ENCODE measurements at regions not wholly inside any gene's neighbourhood (a gene's known extent, or its start where the extent isn't known, plus 50 kb on each side); places are given as distances from the start of the nearest gene placed in this dataset.
"Not testable (repeated sequence)": the region's sequence is repeated elsewhere in the genome, so short reads cannot be mapped to it uniquely, and the experiment has no call there.

DNA sequence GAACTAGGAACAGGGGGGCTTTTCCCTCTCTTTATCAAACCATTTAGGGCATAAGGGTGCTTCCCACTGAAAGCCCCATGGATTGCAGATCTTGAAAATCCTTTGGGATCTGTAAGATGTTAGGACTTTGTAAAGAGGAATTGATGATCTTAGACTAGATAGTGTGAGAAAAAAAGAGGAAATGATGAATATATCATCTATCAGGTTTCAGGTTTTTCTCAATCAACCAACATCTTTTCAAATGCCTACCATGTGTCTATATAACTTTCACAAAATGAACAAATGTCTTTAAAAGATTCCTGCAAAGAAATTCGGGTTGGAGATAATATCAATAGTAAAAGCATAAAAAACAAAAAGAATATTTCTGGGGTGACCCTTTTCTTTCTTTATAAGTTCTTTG, 50.1 kb downstream of the KCNC4 start:
- DNase-seq, result no peak

DNA sequence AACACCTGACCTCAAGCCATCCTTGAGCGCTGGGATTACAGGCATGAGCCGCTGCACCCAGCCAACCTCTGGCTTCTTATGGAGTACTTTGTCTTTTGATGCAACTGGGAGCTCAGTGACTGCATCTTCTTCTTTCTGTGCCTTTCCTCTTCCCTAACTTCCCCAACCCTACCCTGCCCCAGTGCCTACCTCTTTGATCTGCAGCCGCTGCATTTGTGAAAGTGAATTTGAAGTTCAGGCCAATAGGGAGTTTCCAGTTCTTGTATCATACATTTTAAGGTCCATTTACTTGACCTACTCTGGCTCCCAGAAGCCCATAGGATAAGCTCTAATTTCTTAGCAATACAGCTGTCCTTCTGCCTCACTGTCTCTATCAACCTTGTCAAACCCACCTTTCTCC, 52.2 kb downstream of the KCNC4 start:
- no peak for DNase-seq

DNA sequence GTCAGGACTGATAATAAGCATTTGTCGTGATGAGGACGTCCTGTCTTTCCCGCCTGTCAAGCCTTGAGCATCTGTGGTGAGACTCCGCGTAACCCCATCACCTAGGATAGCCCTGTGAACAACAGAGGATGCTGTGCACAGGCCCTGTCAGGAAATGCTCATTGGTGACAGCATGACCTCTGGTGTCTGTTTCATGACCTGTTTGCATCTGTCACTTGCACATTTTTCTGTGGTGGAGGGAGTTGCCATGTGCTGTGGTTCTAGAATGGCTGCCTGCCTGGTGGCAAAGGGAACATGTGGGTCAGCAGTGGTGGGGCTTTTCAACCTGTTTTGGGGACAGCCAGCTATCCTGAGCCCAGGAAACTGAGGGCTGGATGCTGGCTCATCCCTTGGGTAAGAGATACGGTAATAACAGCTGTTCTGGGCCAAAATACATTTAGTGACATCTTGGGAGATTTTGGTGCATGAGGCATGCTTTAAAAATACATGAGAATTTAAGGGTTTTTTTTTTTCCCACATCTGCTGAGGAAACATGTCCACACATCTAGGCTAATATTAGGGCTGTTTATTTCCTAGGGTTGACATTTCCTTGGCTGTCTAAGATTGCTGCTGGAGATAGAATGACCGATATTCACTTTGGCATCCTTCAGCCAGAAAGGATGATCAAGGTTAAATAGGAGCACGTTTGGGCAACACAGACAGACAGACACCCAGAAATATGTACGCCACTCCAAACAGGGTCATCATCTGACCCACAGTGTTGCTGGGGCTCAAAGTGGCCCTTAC, 52.9 kb downstream of the KCNC4 start:
- no peak for DNase-seq

DNA sequence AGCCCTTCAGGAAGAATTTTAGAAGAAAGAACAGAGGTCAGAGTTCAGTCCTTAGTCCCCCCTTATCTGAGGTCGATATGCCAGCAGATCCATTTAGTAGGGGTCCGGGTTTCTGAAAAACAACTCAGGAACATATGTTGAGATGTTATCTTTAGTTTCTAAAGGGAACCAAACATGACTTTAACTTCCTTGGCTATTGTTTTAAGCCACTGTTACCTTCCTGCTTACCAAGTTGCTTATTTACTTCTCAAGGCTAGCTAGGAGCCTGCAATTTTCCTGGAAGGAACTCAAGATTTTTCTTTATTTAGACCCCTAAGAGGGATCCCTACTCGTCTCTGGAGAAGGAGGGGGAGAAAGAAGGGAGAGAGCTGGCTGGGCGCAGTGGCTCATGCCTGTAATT, 54.3 kb downstream of the KCNC4 start:
- DNase-seq, result no peak

DNA sequence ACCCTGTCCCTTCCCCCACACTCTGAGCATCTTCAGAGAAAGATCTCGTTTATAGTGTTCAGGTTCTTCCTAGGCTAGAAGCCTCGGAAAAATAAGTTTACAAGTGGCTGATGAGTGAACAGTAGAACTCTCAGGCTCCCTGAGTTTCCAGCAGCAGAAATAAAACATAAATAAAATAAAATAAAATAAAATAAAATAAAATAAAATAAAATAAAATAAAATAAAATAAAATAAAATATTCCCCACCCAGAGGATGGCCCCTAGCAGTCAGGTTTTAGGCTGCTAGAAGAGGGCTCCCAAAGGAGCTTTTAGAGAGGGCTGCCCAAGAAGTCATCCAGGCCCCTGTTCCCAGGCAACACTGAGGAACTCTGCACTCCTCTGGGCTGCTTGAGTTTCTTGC, 55.1 kb downstream of the KCNC4 start:
- DNase-seq, result no peak

DNA sequence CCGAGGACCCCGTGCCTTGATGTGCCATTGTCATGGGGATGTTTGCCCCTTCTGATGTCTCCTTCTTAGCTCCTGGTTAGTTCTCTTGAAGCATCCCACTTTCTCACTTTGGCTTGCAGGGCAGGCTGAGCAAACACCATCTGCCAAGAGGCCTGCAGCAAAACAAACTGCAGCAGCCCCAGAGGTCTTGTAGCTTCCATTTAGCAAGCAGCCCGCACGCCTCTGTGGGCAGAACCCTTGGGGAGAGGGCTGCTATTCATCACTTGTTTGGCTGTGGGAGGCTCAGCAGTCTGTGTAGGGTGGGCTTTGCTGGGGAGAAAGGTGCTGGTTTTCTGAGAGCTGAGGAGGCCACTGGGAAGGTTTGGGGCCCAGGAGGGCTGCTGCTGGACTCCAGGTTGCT, 56.7 kb downstream of the KCNC4 start:
- DNase-seq, result no peak

DNA sequence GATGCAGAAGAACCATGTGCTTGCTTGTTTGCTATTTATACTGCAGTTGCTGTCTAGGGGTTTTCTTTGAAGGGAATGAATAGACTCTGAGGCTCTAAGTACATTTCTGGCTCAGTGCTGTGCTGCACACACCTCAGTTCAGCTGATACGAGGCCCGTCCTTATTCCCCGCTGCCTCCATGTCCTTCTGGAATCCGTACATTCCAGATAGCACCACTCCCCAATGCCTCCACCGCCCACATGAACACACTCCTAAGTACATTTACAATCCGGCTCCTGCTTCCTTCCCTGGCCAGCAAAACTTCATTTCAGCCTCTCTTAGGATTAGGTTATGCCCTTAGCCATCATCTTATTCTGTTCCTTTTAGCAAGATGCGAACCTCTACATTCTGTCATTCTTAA, 57.1 kb downstream of the KCNC4 start:
- DNase-seq, result no peak

DNA sequence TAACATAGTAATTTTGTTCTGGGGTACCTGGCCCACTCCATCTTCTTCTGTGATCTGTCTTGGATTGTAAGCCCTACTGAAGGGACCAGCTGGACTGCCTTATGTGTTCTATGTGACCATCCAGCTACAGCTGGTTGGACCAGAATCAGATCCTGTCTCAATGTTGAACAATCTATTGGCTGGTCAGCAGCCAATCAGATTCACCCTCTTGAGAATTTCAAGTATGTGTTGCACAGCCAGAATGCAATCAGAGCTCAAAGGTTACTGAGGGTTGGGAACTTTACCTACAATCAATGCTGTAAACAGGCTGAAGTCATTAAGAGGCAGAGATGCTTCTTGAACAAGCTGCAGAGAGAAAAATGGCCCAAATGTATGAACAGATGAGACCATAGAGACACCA, 61.9 kb downstream of the KCNC4 start:
- no peak for DNase-seq

DNA sequence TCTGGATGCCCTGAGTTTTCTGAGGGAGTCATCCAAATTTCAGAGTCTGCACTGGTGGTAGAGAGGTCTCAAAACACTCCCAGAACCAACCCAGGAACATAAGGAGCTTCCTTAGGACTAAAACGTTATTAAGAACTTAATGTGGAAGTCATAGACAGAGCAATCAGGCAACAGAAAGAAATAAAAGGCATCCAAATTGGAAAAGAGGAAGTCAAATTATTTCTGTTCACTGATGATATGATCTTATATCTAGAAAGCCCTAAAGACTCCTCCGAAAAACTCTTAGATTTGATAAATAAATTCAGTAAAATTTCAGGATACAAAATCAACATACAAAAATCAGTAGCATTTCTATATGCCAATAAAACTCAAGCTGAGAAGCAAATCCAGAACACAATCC, 63.7 kb downstream of the KCNC4 start:
- DNase-seq, result not testable (repeated sequence)

DNA sequence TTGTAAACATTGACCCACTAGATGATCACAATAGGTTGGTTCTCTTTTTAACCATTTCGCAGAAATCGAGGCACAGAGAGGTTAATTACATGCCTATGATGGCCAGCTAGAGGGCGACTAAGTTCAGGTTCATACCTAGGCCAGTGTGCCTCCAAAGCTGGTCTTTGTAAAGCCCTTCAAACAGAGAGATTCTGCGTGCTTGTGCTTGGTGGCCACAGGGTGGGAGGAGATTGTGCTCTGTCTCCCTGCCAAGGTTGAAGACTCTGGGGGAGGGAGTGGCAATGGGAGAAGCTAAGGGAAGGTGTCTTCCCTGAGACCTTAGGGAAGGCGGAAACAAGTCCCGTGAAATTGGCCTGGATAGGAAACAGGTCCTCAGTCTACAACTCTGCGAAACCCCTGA, 59.1 kb upstream of the RBM15 start:
- DNase-seq, result no peak

DNA sequence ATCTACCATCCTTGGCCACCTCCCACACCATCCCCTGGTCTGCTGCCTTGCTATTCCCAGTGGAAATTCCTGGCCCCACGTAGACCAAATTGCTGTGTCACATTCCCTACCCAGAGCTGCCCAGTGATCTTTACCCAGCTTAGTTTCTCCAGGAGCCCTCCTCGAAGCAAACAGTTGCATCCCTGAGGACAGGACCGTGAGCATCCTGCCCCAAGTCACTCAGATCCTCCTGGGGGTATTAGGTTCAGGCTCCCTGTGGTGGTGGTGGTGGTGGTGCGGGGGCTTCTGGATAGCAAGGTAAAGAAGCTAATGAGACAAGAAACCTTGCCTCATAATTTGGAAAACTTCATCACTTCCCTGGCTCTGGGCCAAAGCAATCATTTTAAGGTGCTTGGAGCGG, 58.4 kb upstream of the RBM15 start:
- DNase-seq, result no peak

DNA sequence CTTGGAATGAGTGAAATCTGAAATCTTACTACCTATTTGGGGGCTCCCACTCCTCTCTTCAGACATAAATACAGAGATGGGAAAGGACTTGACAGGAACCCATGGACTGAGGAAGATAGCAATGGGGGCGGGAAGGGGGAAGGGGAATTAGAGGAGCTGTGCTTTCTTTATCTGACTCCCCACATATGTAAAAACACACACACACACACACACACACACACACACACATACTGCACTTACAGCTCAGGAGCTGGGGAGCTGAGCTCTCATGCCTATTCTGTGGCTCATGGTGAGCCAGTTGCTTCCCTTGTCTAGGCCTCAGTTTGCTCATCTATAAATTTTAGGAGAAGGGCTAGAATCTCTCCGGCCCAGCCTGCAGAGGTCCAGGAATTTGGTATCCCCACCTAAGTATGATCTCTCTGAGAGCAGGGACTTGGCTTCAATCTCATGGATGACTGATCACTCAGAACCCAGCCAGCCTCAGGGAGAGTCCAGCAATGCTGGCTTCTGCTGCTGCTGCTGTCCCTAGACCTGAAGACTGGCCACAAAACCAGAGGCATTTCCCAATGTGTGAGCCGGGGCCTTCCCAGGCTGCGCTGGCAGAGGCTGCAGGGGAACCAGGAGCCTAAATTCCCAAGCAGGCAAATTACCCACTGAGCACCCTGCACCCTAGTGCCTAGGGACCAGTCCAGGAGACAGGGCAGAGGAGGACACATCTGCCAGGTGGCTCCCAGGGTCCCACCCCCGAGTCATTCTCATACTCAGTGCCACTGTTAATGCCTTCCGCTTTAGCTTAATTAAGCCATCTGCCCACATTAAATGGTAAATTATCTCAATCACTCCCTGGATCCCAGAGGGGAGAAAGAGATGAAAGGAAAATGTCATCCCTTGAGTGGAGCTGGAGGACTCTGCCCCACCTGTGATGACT, 57.5 kb upstream of the RBM15 start:
- no peak for DNase-seq

DNA sequence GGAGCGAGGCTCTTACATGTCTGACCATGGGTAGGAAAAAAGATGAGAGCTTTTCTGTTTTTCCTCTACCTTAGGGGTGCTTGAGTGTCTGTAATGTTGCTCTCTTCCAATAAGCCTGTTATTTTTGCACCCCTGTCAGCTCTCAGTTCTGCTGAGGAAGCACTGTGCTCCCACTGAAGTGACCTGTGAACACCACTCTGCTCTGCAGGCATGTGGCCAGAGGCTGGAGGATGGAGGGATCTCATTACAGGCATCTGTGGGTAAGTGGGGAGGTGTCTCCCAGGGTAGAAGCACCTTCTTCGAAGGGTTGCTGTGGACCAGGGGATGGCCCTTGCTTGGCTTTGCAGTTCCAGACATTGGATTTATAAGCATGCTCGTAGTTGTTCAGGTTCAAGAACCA, 56.8 kb upstream of the RBM15 start:
- no peak for DNase-seq

DNA sequence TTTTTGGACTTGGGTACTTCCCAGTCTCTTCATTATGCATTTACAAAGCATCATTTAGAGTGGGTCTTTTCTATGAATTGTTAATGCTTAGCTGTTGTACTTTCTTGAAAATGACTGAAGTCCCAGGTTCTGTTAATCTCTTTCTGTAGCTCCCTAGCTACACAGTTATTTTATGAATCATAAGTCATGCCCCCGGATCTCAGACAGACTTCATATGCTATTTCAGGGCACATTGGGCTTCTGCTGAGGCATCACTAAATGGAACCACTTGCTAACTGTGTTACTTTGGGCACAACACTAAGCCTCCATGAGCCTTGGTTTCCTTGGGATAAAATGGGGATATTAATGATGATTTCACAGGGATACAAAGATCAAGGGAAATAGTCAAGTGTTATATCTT, 55.5 kb upstream of the RBM15 start:
- DNase-seq, result peak in 3 of 4 experiments; percentile 15 to 43 (median 36)

DNA sequence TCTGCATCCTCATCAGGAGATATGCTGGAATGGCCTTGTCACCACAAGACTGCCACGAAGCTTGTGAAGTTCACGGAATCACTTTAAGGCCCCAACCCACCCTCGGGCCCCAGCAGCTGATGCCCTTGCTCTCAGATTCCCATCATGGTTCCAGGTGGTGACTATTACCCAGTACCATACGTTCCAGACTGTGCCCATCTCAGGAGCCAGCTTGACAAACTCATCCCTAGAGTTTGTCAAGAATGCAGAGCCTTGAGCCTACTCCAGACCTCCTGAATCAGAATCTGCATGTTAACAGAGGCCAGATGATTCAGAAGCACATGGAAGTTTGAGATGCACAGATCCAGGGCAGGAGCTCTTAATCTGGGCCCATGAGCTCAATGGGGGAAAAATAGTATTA, 53.9 kb upstream of the RBM15 start:
- no peak for DNase-seq

DNA sequence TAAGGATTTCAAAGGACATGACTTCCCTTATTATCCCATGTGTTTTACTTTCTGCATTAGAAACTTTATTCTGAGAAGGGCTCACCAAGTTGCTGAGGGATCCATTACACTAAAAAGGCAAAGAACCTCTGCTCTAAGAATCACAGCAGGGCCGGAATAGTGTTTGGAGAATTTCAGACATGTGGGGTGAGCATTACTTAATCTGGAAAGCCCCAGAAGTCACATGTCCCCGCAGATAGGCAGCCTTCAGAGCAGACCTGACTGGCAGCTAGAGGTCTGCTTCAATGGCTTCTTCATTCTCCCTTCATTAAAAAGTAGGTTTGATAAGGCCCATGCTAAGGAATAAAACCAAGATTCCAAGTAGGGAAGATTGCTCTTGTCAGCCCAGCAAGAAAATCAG, 52.6 kb upstream of the RBM15 start:
- peak; percentile 63 to 82 (median 77) for DNase-seq

DNA sequence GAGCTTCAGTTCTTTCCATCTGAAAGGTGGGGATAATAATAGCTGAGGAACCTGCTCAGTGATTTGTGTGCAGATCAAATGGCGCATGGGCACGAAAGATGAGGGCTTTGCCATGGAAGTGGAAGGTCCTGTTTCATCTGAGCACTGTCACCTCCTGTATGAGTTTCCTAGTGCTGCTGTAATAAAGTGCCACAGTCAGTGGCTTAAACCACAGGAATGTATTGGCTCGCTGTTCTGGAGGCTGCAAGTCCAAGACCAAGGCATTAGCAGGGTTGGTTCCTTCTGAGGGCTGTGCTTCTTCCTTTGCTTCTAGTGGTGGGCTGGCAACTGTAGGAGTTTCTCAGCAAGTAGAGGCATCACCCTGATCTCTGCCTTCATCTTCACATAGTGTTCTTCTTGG, 51.1 kb upstream of the RBM15 start:
- DNase-seq, result peak in 1 of 4 experiments; percentile 23

All from suppressor macrophage (primary cell).